ENCODE measurements at regions not wholly inside any gene's neighbourhood (a gene's known extent, or its start where the extent isn't known, plus 50 kb on each side); places are given as distances from the start of the nearest gene placed in this dataset.

DNA sequence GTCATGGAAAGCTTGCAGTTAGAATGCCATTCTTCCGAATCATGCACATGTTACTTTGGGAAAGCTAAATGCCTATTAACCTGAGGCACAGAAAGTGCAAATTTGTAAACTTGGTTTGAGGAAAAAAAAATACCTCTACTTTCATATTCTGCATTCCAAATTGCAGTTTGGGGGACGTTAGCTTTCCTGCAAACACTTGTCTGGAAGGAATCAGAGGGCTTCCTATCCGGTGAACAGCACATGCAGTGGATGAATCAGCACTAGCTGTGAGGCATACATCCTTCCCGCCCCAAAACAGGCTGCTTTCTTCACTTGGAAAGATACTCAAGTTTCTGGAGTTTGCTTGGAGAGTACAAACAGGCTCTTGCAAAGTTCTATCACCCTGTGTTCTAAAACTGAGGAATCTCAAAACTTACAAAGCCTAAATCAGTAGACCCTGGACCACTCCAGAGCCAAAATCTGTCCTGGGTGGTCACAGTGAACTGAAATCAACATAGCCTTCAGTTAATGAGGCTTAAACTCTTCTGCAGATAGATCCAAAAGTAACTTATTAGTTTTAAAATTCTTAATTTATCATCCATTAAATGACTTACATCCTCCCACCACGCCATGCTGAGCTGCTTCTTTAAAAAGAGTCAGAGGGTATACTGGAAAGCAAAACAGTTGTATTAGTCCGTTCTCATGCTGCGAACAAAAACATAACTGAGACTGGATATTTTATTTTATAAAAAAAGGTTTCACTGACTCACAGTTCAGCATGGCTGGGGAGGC lies 802.3 kb upstream of the ARGLU1 start:
- peak; percentile 88 for DNase-seq

DNA sequence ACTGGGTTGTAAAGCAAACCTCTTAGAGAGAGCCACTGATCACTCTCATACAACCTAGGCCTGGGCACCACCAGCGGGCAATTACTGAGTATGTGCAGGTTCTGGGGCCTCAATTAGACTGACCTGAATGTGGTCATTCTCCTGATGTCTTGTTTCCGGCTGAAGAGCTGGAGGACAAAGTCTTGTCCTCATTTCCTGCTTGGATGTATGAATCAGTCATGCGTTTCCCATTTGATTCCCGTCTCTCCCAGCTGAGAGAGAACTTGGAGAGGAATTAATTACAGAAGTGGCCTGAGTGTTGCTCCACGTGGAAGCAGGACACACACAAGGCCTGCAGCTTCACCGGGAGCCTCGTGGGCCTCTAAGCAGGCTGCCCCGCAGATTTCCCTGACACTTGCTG lies 799.3 kb upstream of the ARGLU1 start:
- peak; percentile 81 for DNase-seq

DNA sequence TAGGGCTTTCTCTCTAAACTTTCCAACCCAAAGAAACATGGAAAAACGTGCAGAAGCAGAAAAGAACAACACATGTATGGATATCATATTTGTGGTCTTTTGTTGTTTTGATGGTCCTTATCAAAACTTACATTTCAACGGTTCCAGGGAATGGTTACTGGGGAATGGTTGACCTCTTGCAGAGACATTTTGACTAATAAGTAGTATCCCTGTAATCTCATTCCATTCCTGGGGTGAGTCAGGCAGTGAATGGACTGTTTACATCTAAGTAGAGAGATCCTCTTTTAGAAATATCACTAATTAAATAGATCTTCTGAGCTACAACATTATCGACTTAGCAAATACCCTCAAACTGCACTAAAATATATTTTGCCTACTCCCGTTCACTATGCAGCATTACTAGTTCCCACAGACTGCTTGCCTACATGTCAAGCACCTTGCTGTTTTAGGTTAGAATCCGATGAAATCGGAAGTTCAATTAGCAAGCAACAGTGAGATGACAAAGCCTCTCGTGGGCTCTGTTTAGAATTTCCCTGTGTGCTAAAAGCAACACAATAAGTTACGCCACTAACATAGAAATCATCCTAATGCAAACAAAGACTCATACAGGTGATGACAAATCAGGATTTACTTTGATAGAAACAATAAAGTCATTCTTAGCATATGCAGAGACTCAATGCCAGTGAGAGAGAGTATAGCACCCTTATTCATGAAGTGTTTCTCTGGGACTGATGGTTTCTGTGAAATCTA lies 797.7 kb upstream of the ARGLU1 start:
- DNase-seq: peak; percentile 85

DNA sequence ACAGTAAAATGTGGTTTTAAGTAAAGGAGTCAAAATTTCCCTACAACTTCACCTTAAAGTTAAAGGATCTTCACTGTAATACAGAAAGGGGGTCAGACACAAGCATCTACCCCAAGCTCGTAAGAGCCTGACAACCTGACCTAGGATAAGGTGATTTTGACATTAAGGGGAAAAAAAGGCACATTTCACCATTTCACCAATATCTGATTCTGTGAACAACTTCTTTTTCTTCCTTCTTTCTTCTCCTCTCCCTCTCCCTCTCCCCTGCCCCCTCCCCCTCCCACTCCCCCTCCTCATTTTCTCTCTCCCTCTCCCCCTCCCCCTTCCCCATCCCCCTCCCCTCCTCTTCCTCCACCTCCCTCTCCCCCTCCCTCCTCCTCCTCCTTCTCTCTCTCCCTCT lies 796.7 kb upstream of the ARGLU1 start:
- no peak for DNase-seq

DNA sequence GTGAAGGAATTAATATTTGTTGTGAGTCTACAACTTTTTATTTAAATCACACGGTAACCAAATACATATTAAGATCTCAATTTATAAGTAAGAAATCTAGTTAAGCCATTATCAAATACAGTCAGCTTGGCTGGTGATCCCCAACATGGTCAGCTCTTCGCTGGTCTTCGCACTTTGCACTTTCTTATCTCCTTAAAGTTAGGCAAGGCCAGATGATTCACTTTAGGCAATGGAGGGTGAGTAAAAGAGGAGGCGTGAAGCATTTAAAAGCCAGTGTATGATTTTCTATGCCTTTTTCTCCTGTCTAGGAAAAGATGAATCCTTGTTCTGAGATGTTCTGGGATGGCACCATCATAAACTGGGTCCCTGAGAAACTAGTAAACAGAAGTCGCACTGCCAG lies 793.7 kb upstream of the ARGLU1 start:
- no peak for DNase-seq

DNA sequence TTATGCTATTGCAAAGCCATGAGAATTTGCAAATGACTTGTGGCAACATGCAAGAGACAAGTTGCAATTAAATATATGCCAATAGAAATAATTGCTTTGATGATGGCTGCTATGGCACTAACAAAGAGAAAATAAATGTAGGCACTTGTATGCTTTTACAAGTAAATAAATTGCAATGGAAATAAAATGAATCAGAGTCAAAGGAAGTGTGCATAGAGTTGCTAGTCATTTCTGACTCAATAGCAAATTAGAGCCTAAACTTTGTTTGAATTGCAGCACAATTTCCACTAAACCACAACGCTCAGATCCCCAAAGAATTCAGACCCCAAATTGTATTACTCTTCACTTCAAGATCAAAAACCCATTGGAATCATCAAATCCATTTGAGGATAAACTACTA lies 792.1 kb upstream of the ARGLU1 start:
- peak; percentile 62 for DNase-seq

DNA sequence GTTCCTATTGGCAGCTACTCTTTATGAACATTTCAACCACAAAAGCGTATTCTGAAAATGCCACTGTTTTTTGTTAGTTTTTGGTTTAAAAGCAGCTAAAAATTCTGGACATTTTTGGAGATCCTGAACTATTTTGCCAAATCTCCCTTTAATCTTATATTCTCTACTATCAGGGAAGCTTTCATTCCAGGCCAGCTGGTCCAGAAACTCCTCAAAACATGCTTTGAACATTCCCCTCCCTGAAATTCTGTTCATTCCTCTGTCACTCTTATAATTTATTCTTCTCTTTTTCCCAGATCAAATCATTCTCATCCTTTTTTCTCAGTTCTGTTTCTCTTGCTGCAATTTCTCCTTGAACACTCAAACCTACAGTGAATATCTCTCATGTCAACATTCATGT lies 790.9 kb upstream of the ARGLU1 start:
- DNase-seq: no peak

DNA sequence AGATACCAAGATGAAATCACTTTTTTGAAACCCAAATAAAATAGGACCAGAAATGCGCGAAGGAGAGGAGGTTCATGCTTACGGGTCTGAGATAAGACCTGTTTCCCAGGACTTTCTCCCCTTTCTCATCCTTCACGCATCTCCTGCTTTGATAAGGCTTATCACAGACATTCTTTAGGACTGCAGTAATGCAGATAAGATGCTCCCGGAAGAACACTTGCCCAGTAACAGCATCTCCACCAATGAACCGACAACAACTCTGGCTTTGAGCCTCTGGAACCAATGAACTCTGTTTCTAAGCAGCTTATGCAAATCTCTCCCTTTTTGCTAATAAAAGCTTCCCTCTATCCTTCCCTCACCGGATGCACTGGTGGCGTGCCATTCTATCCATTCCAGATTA lies 783.4 kb upstream of the ARGLU1 start:
- DNase-seq: no peak

DNA sequence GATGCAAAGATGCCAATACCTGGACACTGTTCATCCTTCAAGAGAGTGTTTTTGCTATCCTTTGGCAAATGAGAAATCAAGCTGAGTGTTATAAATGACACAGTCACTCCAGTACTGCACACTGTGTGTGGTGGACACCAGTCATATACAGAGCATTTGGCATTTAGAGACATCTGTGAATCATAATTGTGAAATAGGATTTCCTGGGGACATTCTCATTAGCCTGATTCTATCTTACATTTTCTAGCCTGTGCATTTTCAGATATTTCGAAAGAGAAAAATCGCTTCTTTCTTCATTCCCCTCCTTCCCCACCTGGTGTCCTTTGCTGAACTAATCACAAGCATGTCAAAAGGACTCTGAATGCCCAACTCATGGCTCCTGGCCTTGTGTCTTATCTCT lies 781.0 kb upstream of the ARGLU1 start:
- peak; percentile 90 for DNase-seq

DNA sequence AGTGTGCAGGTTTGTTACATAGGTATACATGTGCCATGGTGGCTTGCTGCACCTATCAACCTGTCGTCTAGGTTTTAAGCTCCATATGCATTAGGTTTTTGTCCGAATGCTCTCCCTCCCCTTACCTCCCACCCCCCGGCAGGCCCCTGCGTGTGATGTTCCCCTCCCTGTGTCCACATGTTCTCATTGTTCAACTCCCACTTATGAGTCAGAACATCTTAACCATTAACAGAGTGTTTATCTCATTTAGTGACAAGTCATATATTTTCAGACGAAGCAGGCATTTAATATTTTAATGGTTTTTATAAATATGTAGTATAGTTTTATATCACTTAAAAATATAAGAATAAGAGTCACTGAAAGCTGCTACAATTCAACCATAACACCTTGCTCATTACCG lies 780.5 kb upstream of the ARGLU1 start:
- DNase-seq: peak; percentile 63

DNA sequence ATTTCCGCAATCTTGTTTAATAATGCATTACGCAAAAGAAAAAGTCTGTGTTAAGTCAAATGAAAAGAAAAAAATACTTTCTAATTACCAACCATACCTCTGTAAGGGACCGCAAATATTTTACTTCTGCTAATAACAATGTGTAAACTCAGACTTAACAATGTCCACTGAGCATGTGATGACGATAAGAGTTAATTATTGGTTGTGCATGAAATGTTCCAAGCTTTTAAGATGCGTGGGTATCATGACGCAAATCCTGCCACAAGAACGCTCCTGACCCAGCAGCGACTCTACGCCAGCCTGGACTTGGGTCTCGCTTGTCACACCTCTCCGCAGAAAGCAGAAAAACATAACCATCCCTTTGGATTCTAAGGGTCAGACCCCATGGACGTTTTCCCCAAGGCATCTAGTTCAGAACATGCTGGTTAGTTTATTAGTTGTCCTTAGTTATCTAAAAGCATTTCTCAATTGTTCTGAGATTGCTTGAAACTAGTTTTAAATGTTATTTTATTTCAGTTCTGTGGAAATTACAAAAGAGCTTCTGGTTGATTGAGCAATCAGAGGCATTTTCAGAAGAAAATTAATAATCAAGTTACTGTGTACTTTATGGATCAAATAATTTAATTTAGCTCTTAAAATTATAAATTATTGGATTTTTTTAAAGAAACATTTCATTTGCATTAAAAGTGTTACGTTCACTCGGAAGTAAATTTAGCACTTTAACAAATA lies 779.9 kb upstream of the ARGLU1 start:
- DNase-seq: no peak

DNA sequence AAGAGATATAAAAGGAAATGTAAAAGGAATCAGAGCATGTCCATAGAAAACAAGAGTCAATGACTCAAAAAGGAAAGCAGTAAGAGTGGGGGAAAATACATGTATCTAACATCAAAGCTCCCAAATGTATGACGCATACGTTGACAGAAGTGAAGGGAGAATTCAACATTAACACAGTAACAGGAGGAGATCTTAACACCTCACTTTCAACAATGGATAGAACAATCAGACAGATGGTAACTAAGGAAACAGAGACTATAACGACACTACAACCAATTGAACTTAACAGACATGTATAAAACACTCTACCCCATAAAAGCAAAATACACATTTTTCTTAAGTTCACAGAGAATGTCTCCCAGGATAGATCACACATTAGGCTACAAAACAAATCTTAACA lies 774.8 kb upstream of the ARGLU1 start:
- DNase-seq: no peak

DNA sequence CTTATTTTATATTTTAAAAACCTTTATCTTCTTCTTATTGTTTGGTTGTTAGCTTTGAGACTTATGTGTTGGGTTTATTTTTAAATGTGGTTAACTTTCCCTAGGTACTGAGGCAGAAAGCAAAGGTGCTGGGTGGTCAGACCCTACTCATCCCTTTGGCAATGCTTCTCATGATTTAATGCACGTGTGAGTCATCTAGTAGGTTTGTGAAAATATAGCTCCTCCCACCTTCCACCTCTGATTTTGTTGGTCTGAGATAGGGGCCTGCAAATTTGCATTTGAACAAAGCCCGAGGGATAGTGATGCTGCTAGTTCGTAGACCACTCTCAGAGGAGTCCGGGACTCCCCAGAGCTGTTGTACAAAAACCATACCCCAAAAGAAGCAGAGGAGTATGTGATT lies 771.3 kb upstream of the ARGLU1 start:
- DNase-seq: peak; percentile 73

DNA sequence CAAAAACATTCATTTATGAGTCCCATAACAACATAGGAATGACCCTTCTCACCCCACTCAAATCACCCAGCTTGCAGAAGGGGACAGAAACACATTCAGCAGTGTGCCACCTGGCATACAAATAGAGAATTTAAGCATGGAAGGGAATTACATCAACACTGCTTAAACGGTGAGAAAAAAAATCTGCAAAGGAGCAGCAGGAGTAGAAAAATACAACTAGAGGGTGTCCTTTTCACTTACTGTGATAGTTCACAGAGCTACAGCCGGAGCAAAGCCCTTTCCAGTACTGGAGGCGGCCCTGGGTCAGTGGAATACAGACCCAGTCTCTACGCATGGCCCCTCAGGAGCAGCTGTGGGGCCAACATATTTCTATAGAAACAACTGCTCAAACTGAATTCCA lies 764.3 kb upstream of the ARGLU1 start:
- DNase-seq: no peak

DNA sequence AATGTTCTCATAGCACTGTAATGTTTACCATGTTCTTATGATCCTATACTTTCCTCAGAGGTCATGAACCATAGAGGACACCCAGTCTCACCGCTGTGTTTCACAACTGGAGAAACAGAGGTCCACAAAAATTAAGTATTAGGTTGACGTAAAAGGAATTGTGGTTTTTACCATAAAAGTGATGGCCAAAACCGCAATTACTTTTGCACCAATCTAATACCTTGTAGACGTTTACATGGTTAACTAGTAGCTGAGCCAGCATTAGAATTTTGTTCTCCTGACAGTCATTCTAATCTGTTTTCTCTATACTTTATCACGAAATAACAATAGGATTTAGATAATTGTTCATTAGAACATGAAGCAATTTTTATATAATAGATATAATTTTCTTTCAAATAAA lies 763.4 kb upstream of the ARGLU1 start:
- DNase-seq: no peak

DNA sequence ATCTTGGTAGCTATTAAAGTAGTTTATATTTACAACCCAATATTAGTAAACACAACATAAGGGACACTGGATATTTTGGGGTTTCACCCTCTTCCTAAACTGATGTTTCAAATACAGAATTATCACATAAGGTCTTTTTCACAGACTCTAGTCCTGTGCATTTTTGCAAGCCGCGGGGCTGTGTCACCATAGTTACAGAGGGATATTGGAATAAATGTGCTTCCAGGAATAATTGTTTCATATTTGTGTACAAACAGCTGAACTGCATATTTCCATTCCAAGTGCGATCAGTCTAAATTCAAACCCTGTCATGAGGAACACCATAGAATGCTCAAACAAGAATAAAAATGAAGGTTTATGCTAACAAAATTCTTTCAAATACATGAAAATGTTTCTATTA lies 762.5 kb upstream of the ARGLU1 start:
- DNase-seq: no peak

DNA sequence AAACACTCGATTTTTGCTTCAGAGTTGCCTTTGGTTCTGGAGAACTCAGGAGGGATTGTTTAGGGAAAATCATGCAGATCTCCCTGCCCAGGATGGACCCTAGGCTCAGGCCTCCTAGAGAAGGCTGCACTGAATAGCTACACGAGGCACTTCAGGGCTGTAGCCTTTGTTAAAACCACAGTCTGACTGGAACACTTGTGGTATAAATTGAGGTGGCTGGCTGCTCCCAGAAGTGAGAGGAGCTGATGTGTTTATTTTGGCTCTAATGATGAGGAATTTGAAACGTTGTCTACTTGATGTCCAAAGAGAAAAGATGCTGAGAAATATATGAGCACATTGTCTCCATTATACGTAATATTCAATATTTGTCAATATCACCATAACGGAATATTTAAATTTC lies 762.1 kb upstream of the ARGLU1 start:
- DNase-seq: no peak

DNA sequence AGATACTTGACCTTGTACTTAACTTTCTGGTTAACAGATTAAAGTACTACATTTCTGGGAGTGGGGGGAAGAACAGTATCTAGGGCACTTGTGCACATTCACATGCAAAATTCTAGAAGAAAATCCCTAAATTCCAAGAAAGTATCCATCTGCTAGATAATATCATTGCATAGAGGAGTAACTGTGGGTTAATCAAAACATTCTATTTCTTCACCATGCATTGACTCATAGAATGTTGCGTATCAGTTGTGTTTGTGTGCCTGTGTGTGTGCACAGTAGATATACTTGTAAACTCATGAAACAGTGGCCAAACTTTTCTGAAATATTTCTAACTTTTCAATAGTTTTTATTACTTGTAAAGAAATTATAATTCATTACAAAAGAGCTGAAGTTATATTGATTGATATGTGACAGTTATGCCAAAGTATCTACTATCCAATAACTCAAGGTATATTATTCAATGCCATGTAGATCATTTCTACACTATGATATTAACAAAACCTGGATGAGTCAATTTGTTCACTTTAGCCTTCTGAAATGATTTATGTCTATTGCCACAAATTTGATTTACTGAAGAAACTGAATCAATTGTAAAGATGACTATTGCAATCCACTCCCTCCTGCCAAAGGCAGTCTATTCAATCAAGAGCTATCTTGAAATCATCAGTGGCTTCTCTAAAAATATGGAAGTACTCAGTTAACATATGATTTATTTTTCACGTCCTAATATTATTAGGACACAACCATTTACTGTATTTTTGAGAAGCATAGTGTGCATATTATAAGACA lies 756.7 kb upstream of the ARGLU1 start:
- DNase-seq: peak; percentile 51

DNA sequence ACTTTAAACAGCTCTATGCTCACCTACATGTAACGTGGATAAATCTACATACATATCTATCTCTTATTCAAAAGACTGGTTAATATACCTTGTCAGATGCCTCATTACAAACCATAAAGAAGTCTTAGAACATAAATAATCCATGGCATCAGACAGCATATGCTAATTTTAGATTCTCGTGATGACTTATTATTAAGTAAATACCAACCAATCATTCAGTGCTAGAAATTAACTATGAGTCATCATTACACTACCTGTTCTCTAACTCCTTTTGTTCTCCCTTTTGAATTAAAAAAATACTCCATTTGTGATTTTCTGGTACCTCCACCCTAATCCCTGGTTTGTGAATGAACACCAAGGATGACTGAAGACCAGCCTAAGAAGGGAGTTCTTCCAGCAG lies 754.3 kb upstream of the ARGLU1 start:
- DNase-seq: no peak

DNA sequence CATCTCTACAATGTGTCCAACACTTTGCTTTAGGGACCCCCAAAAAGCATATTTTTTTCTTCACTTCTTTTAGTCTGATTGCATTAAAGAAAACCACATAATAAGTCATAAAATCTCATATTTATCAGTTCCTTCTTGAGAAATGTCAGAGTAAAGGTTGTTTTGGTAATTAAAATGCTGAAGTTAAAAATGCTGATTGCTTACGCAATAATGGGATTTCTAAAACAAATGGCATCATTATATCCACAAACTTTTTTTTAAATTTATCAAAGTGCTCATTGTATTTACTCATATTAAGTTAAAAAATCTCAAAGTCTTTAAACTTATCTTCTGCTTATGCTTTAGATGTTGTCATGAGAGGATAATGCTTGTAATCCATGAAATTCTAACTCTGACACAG lies 737.2 kb upstream of the ARGLU1 start:
- no peak for DNase-seq

DNA sequence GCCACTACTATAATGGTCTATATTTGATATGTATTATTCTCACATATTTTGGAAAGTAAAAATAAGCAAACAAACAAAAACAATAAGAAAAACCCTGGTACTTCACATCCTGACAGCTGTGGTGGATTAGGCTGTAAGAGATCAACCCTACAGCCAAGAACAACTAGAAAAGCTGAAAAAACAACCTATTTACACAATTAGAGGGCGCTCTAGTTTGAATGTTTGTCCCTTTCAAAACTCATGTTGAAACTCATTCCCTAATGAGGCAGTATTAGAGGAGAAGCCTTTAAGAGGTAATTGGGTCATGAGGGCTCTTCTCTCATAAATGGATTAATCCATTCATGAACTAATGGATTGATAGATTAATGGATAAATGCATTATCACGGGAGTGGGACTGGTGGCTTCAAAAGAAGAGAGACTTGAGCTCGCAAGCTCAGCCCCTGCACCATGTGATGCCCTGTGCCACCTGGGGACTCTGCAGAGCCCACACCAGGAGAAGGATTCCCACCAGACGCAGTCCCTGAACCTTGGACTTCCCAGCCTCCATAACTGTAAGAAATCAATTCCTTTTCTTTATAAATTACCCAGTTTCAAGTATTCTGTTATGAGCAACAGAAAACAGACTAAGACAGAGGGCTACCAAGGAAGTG lies 733.9 kb upstream of the ARGLU1 start:
- peak; percentile 63 for DNase-seq

DNA sequence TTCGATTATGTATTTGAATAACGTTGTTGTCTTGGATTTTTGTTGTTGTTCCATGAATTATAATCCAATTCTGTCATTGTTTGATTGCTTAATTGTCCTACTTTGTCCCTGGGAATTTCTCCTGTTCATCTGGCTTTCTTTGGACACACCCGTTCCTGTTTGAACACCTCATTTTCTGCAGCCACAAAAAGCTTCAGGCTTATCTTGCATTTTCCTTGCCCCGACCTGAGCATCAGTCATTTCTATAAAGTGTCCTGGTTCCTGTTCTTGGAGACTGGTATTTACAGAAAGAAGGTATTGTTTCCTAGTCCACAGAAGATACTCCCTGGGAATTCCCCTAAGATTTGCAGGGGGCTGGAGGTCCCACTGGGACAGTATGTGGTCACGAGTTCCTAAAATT lies 731.8 kb upstream of the ARGLU1 start:
- DNase-seq: no peak

DNA sequence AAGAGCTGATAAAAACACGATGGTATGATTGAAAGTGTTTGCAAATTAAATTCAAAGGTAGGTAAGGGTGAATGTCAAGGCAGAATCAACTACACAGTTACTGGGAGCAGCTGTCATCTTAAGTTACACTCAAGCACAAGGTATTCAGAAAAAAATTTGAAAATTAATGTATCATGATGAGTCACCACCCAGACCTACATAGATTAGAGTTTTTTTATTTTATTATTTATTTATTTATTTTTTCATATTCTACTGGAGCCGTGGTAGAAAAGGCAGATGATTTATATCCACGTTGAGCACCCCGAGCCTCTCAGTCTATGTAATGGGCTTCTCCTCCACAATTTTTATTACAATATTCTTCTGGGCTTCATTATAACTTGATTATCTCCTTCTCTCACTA lies 728.9 kb upstream of the ARGLU1 start:
- peak; percentile 89 for DNase-seq
